Activated naive CD8-positive, alpha-beta T cell treated with anti-CD3 and anti-CD28 coated beads for 36 hours (primary cell): ENCODE measurements at regions not wholly inside any gene's neighbourhood (a gene's known extent, or its start where the extent isn't known, plus 50 kb on each side); places are given as distances from the start of the nearest gene placed in this dataset.

ENCODE experiments used
- DNase-seq: peaks from one replicate; pipeline ENCODE4 v3.0.0; 2021
- H3K27ac Mint-ChIP-seq: one replicate; pipeline ENCODE4 v1.8.0; 2022; ENCODE audit warnings: mild to moderate bottlenecking, moderate library complexity, mixed read lengths
- H3K27me3 Mint-ChIP-seq: one replicate; pipeline ENCODE4 v1.8.0; 2022; ENCODE audit warnings: mild to moderate bottlenecking, mixed read lengths
- H3K36me3 Mint-ChIP-seq: one replicate; pipeline ENCODE4 v1.8.0; 2021; ENCODE audit warnings: mild to moderate bottlenecking, mixed read lengths
- H3K4me1 Mint-ChIP-seq: one replicate; pipeline ENCODE4 v1.8.0; 2021; ENCODE audit warnings: mixed read lengths
- H3K4me3 Mint-ChIP-seq: one replicate; pipeline ENCODE4 v1.8.0; 2022; ENCODE audit warnings: mild to moderate bottlenecking, moderate library complexity, mixed read lengths
- H3K9me3 Mint-ChIP-seq: one replicate; pipeline ENCODE4 v1.8.0; 2022; ENCODE audit warnings: mixed read lengths

DNA sequence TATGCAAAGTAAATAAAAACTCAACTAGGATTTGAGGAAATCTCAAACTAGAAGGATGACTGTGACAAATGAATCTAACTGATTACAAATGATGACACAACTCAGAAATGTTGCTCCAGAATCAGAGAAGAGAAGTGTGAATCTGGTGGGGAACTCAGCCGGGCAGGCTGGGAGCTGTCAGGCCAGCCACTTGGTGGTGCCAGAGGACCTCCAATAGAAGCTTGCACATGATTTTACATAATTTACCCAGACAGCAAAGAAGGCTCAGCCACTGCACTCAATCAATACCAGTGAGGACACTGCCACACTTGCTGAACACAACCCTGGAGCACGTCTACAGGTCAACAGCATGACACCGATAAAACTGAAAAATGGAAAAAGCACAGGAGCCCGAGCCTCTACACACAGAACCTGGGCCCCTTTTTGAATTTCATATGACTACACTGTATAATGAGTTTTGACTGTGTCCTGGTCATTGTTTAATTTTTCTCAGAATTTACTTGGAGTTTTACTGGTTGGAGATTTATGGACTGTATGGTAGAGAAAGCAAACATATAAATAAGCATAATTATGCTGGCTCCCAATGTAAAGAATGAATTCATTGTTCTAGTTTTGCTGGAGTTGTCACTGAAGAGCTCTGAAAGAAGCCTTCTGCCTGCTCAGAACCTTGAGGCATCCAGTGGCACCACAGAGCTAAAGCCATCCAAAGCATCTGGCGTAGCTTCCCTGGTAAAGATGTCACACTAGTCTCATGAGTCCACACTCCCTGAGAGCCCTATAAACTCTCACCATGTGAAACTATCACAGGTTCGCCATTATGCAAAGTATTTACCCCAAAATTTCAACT, 296.5 kb downstream of the THBS2 start:
- H3K4me1 Mint-ChIP-seq, result no peaks in the 10 kb centered on the region
- H3K36me3 Mint-ChIP-seq, result no peaks in the 10 kb centered on the region
- H3K4me3 Mint-ChIP-seq, result no peak overlapping the region
- H3K27me3 Mint-ChIP-seq, result peaks cover 25% of the 10 kb centered on the region
- H3K9me3 Mint-ChIP-seq, result no peaks in the 10 kb centered on the region
- H3K27ac Mint-ChIP-seq, result no peak overlapping the region
- peak; percentile 36 for DNase-seq

DNA sequence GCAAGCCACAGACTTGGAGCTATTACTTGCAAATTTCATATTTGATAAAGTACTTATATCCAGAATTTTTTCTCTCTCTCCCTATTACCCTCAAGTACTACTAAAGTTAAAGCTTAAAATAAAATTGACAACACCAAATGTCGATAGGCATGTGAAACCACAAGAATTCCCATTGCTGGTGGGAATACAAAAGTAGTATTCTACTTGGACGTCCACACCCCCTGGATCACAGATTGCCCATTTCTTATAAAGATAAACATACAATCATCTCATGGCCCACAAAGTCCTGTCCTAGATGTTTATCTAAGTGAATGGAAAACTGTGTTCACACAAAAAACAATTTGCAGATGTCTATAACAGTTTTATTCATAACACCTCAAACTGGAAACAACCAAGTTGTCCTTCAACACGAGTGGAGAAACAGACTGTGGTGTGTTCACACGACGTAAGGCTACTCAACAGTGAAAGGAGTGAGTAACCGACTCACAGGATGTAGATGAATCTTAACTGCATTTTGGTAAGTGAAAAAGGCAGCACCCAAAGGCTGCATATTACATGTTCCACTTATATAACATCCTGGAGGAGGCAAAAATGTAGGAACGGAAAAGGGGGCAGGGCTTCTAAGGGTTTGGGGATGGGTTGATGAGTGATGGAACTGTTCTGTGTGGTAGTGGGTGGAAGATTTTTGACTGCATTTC, 297.4 kb downstream of the THBS2 start:
- Mint-ChIP-seq H3K9me3 (no peaks in the 10 kb centered on the region), H3K27ac (no peak overlapping the region), H3K27me3 (peaks cover 22% of the 10 kb centered on the region), H3K4me1 (no peaks in the 10 kb centered on the region), H3K4me3 (no peak overlapping the region), H3K36me3 (no peaks in the 10 kb centered on the region)
- no peak for DNase-seq

DNA sequence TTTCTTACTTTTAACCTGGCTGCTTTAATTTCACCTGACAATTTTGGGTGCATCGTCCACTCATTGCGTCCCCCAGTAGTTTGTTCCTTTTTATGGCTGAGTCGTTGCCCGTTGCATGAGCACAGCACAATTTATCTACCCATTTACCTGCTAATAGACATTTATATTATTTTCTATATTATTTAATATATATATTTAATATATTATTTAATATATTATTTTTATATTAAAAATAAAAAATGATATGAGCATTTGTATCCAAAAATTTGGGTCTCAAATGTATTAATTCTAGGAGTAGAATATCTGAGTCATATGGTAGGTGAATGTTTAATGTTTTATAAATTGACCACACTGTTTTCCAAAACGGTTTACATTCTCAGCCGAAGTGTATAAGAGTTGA, 300.2 kb downstream of the THBS2 start:
- Mint-ChIP-seq H3K4me1 (no peaks in the 10 kb centered on the region), H3K36me3 (no peaks in the 10 kb centered on the region), H3K27me3 (peaks cover 14% of the 10 kb centered on the region), H3K9me3 (no peaks in the 10 kb centered on the region), H3K27ac (no peak overlapping the region), H3K4me3 (no peak overlapping the region)
- no peak for DNase-seq

DNA sequence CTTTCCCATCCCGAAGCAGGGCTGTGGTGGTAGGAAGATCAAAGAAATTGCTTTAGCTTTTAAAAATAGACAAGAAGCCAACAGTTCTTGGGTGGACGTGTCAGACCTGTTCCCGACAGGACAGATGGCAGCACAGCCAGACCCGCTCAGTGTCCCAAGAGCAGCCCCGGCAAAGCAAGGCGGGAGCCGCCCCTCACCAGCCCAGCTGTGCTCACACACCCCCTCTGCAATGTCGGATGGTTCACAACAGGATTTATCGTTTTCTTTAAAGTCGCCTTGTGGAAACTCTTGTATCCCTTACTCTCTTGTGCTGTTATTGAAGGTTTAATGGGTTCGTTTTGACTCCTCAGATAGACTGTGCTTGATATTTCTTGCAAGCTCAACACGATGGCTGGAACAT, 302.4 kb downstream of the THBS2 start:
- no peak for DNase-seq
- Mint-ChIP-seq H3K27me3 (peaks cover 14% of the 10 kb centered on the region), H3K9me3 (no peaks in the 10 kb centered on the region), H3K27ac (no peak overlapping the region), H3K36me3 (no peaks in the 10 kb centered on the region), H3K4me1 (no peaks in the 10 kb centered on the region), H3K4me3 (no peak overlapping the region)

DNA sequence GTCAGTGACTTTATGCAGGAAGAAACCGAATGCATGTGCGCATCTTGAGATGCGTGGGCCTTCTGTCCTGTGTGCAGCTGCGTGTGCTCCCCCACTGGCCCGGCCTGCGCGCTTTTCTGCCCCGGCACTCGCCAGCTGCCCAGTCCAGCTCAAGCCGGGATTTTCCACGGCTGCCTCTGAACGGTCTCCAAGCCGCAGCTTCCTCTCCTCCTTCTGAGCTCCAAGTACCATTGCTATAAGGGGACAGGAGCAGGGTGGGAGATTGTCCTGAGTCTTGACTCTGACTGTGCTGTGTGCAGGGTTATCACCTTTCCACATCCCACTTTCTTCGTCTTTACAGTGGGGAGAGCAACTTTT, 302.8 kb downstream of the THBS2 start:
- Mint-ChIP-seq H3K27me3 (peaks cover 14% of the 10 kb centered on the region), H3K27ac (no peak overlapping the region), H3K9me3 (no peaks in the 10 kb centered on the region), H3K4me1 (no peaks in the 10 kb centered on the region), H3K4me3 (no peak overlapping the region), H3K36me3 (no peaks in the 10 kb centered on the region)
- no peak for DNase-seq

DNA sequence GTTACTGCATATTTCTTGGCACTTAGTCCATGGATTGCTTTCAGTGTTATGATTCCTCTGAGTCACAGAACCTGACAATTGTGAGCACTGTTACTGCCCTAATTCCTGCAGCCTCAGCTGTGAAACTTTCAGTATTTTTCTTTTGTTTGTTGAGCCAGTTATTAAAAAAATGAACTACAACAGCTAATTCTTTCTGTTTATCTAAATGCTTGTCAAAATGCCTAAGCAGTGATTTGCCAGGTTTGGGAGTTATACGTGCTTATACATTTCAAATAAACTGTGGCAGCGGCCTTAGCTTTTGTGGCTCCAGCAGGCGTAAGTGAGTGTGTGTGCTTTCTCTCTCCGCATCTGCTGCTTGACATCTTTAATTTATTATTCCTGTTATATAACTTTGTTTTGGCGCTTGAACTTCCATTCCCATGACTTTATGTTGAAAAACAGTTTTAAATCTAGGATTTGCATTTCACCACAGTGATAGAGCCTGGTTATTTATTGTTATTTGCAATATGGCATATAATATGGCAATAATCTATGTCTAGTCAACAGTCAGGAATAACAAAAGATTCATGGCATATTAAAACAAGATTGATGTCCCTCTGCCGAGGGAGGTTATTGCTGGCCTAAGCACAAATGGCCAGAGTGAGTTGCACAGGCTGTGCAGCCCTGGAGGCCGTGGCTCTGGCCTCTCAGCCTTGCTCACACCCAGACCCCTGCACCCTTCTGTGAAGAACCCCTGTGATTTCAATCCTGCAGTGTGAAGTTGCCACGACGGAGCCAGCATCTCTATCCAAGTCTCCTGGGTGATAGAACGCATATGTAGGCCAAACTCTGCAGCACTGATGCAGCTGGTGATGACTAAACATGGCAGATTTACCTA, 303.4 kb downstream of the THBS2 start:
- Mint-ChIP-seq H3K27ac (no peak overlapping the region), H3K27me3 (peaks cover 11% of the 10 kb centered on the region), H3K4me3 (no peak overlapping the region)

DNA sequence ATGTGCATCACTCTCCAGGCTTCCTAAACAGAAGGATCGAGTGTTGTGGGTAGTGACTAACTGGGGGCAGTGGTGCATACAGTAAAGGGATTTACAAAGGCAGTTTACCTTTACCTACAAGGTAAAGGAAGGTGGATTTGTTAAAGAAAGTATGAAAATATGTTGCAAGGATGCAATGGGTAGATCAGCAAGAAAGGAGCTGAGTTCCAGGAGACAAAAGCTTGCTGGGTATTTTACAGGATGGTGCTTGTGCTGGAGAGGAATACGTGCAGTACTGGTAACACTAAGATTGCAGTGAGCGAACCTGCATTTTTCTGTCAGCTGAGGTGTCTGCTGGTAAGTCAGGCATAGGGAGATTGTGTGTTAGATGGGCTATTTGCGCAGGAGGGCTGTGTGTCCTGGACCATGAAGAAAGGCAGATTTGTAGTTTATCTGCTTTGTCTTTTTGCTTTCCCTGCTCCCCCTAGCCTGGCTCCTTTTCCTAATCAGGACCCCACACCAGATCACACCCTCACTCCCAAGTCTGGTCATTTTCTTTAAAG, 304.6 kb downstream of the THBS2 start:
- peaks cover 5% of the 10 kb centered on the region for H3K27me3 Mint-ChIP-seq
- H3K9me3 Mint-ChIP-seq, result no peaks in the 10 kb centered on the region
- H3K36me3 Mint-ChIP-seq, result no peaks in the 10 kb centered on the region
- H3K27ac Mint-ChIP-seq, result no peak overlapping the region
- H3K4me3 Mint-ChIP-seq, result no peak overlapping the region
- no peaks in the 10 kb centered on the region for H3K4me1 Mint-ChIP-seq
- no peak for DNase-seq

More for the DNA sequence above, 303.4 kb downstream of the THBS2 start:
- no peaks in the 10 kb centered on the region for H3K36me3 Mint-ChIP-seq
- no peaks in the 10 kb centered on the region for H3K9me3 Mint-ChIP-seq
- H3K4me1 Mint-ChIP-seq, result no peaks in the 10 kb centered on the region
- no peak for DNase-seq

DNA sequence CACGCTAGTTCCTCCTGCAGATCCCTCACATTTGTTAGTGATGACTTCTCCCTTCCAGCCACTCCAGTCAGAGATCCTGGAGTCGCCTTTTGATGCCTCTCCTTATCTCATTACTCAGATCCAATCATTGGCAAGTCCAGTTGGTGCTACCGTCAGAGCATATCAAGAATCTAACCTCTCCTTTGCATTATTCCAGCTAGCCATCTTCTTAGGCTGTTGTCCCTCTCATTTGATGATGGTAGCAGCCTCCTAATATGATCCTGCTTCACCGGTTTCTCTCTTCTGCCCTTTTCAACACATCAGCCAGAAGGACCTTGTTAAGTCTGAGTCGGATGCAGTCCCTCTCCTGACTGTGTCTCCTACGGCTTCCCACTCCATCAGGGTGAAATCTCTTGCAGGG, 305.6 kb downstream of the THBS2 start:
- Mint-ChIP-seq H3K9me3 (no peaks in the 10 kb centered on the region), H3K4me1 (no peaks in the 10 kb centered on the region), H3K4me3 (no peak overlapping the region), H3K36me3 (no peaks in the 10 kb centered on the region), H3K27me3 (peaks cover 1% of the 10 kb centered on the region), H3K27ac (no peak overlapping the region)
- DNase-seq, result no peak

DNA sequence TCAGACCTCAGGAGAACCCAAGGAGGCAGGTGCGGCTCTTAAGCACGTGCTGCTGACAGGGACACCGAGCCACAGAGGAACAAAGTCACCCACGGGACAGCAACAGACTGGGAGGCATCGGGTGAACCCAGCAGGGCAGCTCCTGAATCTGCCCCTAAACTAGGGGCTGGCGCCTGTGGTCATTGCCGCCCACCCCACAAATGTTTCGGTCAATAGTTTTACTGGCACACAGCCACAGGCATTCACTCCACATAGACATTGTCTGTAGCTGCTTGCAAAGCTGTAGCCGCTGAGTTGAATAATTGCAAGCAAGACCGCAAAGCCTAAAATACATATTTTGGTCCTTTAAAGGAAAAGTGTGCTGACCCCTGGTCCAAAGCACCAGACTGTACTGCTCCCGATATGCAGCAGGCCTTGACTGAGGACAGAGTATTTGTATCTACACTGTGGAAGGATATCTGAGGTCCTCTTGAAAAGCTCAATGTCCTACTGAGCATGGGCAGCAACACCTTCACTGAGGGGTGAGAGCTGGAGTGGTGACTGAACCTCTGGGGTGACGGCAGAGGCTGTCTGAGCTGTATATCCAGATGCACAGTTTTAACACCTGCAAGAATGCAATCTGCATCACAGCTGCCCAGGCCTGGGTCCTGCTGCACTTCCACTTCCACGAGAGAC, 310.3 kb downstream of the THBS2 start:
- no peak for DNase-seq
- H3K4me3 Mint-ChIP-seq, result no peak overlapping the region
- no peak overlapping the region for H3K27ac Mint-ChIP-seq
- no peaks in the 10 kb centered on the region for H3K4me1 Mint-ChIP-seq
- H3K9me3 Mint-ChIP-seq, result no peaks in the 10 kb centered on the region
- no peaks in the 10 kb centered on the region for H3K27me3 Mint-ChIP-seq
- no peaks in the 10 kb centered on the region for H3K36me3 Mint-ChIP-seq

DNA sequence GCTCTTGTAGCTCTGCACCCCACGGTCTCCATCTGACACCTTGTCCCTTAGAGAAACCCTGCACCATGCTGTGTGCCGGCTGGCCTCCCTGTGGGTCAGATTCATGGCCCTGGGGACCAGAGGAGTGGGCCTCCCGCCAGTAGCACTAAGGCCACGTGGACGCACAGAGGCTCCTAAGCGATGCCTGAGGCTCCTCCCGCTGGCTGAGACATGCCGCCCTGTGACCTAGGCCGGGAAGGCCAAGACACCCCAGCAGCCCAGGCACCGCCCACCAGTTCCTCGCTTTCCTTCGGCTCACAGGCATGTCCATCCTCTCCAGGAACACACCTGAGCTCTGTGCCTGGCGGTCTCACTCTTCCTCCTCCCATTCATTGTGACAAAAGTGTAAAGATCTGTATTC, 311.0 kb downstream of the THBS2 start:
- no peak for DNase-seq
- no peak overlapping the region for H3K27ac Mint-ChIP-seq
- no peaks in the 10 kb centered on the region for H3K4me1 Mint-ChIP-seq
- H3K36me3 Mint-ChIP-seq, result no peaks in the 10 kb centered on the region
- H3K4me3 Mint-ChIP-seq, result no peak overlapping the region
- H3K27me3 Mint-ChIP-seq, result no peaks in the 10 kb centered on the region
- no peaks in the 10 kb centered on the region for H3K9me3 Mint-ChIP-seq

DNA sequence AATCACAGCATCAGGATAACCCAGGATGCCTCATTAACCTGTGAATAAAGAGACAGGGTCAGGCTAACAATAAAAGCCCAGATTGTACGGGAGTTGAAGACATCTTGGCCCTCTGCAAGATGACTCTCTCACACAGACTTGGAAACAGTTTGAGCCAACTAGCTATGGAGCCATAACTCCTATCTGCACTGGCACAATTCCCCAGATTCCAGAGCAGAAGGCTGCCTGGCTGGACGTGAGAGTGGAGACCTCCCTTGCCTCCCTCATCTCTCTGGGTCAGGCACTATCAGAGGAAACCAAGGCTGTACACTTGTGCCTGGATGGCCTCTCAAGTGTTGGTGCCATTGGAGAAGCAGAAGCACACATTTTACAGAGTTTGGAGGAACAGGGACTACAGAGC, 312.6 kb downstream of the THBS2 start:
- Mint-ChIP-seq H3K9me3 (no peaks in the 10 kb centered on the region), H3K4me1 (no peaks in the 10 kb centered on the region), H3K36me3 (no peaks in the 10 kb centered on the region), H3K27me3 (peaks cover 11% of the 10 kb centered on the region), H3K4me3 (no peak overlapping the region), H3K27ac (no peak overlapping the region)
- DNase-seq, result no peak

DNA sequence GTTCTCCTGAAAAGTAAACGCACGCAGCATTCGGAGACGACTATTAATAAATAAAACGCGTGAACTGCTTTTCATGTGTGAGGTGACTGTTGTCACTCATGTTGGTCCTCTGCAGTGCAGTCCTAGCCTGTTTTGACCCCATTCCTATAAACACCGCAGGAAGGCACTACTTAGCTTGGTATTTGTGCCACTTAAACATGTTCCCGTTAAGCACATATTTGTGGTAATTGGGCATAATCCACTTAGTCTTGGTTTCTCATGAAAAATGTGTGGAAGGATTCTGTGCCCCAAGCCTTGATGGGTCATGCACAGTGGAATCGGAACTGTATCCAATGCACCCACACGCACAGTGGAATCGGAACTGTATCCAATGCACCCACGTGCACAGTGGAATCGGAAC, 313.9 kb downstream of the THBS2 start:
- H3K27ac Mint-ChIP-seq, result no peak overlapping the region
- H3K27me3 Mint-ChIP-seq, result peaks cover 21% of the 10 kb centered on the region
- H3K4me3 Mint-ChIP-seq, result no peak overlapping the region
- H3K36me3 Mint-ChIP-seq, result no peaks in the 10 kb centered on the region
- H3K4me1 Mint-ChIP-seq, result no peaks in the 10 kb centered on the region
- no peak for DNase-seq
- H3K9me3 Mint-ChIP-seq, result no peaks in the 10 kb centered on the region

DNA sequence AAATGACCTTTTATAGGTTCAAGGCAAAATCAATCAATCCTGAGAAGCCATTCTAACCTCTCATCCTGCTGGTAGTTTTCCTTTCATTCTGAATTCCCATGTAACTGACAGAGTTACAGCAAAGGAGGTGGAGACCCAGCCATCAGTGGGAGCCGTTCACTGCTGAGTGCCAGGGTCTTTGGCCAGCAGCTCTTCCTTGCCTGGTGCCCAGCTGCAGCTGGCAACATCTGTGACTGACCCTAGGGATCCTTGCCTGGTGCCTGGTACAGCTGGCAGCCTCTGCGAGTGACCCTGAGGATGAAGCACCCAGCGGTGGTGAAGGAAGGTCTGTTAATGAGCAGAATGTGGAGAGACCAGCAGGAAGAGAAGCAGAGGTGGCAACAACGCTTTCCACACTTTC, 314.6 kb downstream of the THBS2 start:
- Mint-ChIP-seq H3K4me3 (no peak overlapping the region), H3K36me3 (no peaks in the 10 kb centered on the region), H3K27ac (no peak overlapping the region), H3K27me3 (peaks cover 26% of the 10 kb centered on the region), H3K9me3 (no peaks in the 10 kb centered on the region), H3K4me1 (no peaks in the 10 kb centered on the region)
- no peak for DNase-seq

DNA sequence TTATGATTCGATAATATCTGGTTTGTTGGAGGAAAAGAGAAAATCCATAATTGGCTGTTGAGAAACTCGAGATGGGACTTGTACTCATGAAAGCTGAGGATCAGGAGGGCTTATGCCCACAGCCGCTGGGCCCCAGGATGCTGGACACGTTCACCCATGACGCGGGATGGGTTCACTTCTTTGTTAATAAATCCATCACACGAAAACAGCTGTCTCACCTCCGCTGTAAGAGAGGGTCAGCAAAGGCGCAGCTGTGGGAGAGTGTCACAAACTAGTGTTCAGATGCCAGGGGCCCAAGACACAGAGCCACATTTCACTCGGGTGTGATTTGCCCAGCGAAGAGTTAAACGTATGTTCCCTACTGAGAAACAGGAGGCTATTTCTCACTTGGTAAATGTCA, 315.1 kb downstream of the THBS2 start:
- no peak for DNase-seq
- no peak overlapping the region for H3K27ac Mint-ChIP-seq
- no peaks in the 10 kb centered on the region for H3K4me1 Mint-ChIP-seq
- H3K36me3 Mint-ChIP-seq, result no peaks in the 10 kb centered on the region
- H3K27me3 Mint-ChIP-seq, result peaks cover 26% of the 10 kb centered on the region
- no peaks in the 10 kb centered on the region for H3K9me3 Mint-ChIP-seq
- no peak overlapping the region for H3K4me3 Mint-ChIP-seq

DNA sequence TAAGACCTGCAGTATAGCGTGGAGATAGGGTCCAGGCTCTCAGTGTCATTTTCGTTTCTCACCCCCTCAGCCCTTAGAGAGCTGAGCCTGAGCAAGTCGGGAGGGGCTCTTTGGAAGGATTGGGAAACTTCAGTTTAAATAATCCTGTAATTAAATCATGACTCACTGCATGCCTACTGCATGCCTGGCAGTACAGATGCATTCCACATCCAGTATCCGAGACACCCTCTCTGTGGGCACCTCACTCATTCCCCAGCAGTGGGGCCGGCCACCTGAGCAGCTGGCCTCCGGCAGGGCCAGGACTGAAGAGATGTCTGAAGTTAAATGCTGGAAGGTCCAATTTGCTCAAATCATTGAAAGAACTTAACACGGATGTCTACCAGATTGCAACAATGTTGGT, 316.6 kb downstream of the THBS2 start:
- no peak overlapping the region for H3K4me3 Mint-ChIP-seq
- no peak for DNase-seq
- no peaks in the 10 kb centered on the region for H3K9me3 Mint-ChIP-seq
- H3K36me3 Mint-ChIP-seq, result no peaks in the 10 kb centered on the region
- H3K4me1 Mint-ChIP-seq, result no peaks in the 10 kb centered on the region
- H3K27me3 Mint-ChIP-seq, result peaks cover 26% of the 10 kb centered on the region
- no peak overlapping the region for H3K27ac Mint-ChIP-seq
